HepG2 (cell line): ENCODE measurements at regions not wholly inside any gene's neighbourhood (a gene's known extent, or its start where the extent isn't known, plus 50 kb on each side); places are given as distances from the start of the nearest gene placed in this dataset.

Source experiments
- ATAC-seq: fragments of 200-7000 bp; cut with Tn5 transposase; 3 replicates; pipeline ENCODE4 v1.9.1; 2020; ENCODE audit warnings: mild to moderate bottlenecking, moderate library complexity
- BruUV-seq: library from RNA; stranded (reverse); fragments of 400-500 nt; replicated peaks from 2 replicates; lab custom pipeline; 2021; lab: Mats Ljungman, UMichigan
- CTCF ChIA-PET: fragments of 300-600 bp; formaldehyde crosslinking; extraction: SDS; loops from one replicate; lab custom pipeline; 2021; ENCODE audit warnings: low total read pairs, inconsistent platforms, low intra/inter-chr PET ratio; lab: Yijun Ruan, JAX
- POLR2A ChIA-PET: fragments of 350-600 bp; sonication (Branson Sonifier 250); formaldehyde crosslinking; loops from one replicate; lab custom pipeline; 2020; ENCODE audit warnings: antibody characterized with exemption, inconsistent platforms; lab: Yijun Ruan, JAX
- DNase-seq: peaks from one replicate; pipeline ENCODE4 v3.0.0-alpha.2; 2015; ENCODE audit warnings: low spot score
- FAIRE-seq: peaks from 3 replicates; lab custom pipeline; 2011; peaks lifted over from hg19 to GRCh38; lab: Jason Lieb, UNC
- H2AFZ ChIP-seq: one replicate; pipeline ENCODE4 v1.6.1; 2011; ENCODE audit warnings: low read length, inconsistent platforms
- H3K27ac ChIP-seq: fragments of 300-600 bp; 3 replicates; pipeline ENCODE4 v1.8.0; 2011; ENCODE audit warnings: mixed run types, mild to moderate bottlenecking, mixed read lengths, low read length, inconsistent platforms; ENCODE audit not compliant: insufficient read depth; ENCODE audit errors: extremely low read length
- H3K27me3 ChIP-seq, 2 experiments: fragments of 200-600 bp in 1 of 2; 2 replicates in 1 of 2; 3 replicates in 1 of 2; pipeline versions ENCODE4 v1.6.0 to v1.8.0; 2011; ENCODE audit warnings: low read length in 2 of 2, mild to moderate bottlenecking in 2 of 2, moderate library complexity in 2 of 2, inconsistent platforms in 1 of 2; ENCODE audit not compliant: insufficient read depth in 2 of 2, control insufficient read depth in 1 of 2
- H3K36me3 ChIP-seq, 2 experiments: fragments of 200-600 bp in 1 of 2; replicated peaks in 1 of 2; 2 replicates in 1 of 2; 3 replicates in 1 of 2; pipeline versions ENCODE4 v1.5.1 to v1.8.0; 2011; ENCODE audit warnings: low read length in 2 of 2, inconsistent platforms in 1 of 2; ENCODE audit not compliant: insufficient read depth in 2 of 2, control insufficient read depth in 1 of 2
- H3K4me1 ChIP-seq: 2 replicates; pipeline ENCODE4 v1.5.1; 2012; ENCODE audit warnings: low read length, inconsistent platforms; ENCODE audit not compliant: insufficient read depth
- H3K4me2 ChIP-seq: 2 replicates; pipeline ENCODE4 v1.6.0; 2011; ENCODE audit warnings: low read depth, low read length, inconsistent platforms
- H3K4me3 ChIP-seq, 3 experiments: fragments of 200-600 bp in 1 of 3; sonication (generic), shearing (Covaris generic) in 1 of 3; replicated peaks in 1 of 3; 2 replicates each; pipeline ENCODE4 v1.5.1; 2011 to 2016; ENCODE audit warnings: low read length in 3 of 3, inconsistent platforms in 2 of 3, low read depth in 2 of 3, mild to moderate bottlenecking in 2 of 3, control low read depth in 1 of 3, mixed read lengths in 1 of 3; ENCODE audit not compliant: insufficient read depth in 1 of 3
- H3K79me2 ChIP-seq: one replicate; pipeline ENCODE4 v1.6.1; 2011; ENCODE audit warnings: low read length, inconsistent platforms; ENCODE audit not compliant: insufficient read depth
- H3K9ac ChIP-seq: 2 replicates; pipeline ENCODE4 v1.6.0; 2011; ENCODE audit warnings: mild to moderate bottlenecking, low read depth, low read length, inconsistent platforms; ENCODE audit not compliant: insufficient read depth
- H3K9me3 ChIP-seq: 2 replicates; pipeline ENCODE4 v1.5.1; 2012; ENCODE audit warnings: mild to moderate bottlenecking, low read length
- H4K20me1 ChIP-seq: 2 replicates; pipeline ENCODE4 v1.6.0; 2011; ENCODE audit warnings: inconsistent platforms, mild to moderate bottlenecking, low read length, moderate library complexity; ENCODE audit not compliant: insufficient read depth
- FOXA3 ChIP-seq: IDR thresholded peaks from 2 replicates; pipeline ENCODE4 v1.6.1; 2016; ENCODE audit warnings: missing genetic modification reagents, missing compliant biosample characterization
- RFX3 ChIP-seq: IDR thresholded peaks from 2 replicates; pipeline ENCODE4 v1.6.1; 2016; ENCODE audit warnings: missing biosample characterization, missing genetic modification reagents
- SYNCRIP ChIP-seq: fragments of 200-400 bp; formaldehyde crosslinking; IDR thresholded peaks from 2 replicates; pipeline ENCODE4 v1.6.1; 2018; ENCODE audit warnings: mild to moderate bottlenecking, low read depth, low read length; ENCODE audit not compliant: insufficient read depth
- TOPORS ChIP-seq: sonication (generic); formaldehyde crosslinking; IDR thresholded peaks from 2 replicates; pipeline ENCODE4 v1.8.0; 2023; ENCODE audit warnings: mild to moderate bottlenecking, missing genetic modification reagents
- ZBTB7B ChIP-seq: sonication (generic); formaldehyde crosslinking; IDR thresholded peaks from 2 replicates; pipeline ENCODE4 v1.4.0; 2020; ENCODE audit warnings: missing genetic modification reagents
- ZFP82 ChIP-seq: sonication (generic); formaldehyde crosslinking; IDR thresholded peaks from 2 replicates; pipeline ENCODE4 v1.5.1; 2020; ENCODE audit warnings: mild to moderate bottlenecking, missing genetic modification reagents, borderline replicate concordance
- ZNF724P ChIP-seq: sonication (generic); formaldehyde crosslinking; IDR thresholded peaks from 2 replicates; pipeline ENCODE4 v1.8.0; 2022; ENCODE audit warnings: missing genetic modification reagents, borderline replicate concordance
- ZSCAN12 ChIP-seq: sonication (generic); formaldehyde crosslinking; IDR thresholded peaks from 2 replicates; pipeline ENCODE4 v1.9.0; 2021; ENCODE audit warnings: mild to moderate bottlenecking, missing genetic modification reagents
- WGBS: methylation state at CpG from one replicate; pipeline ENCODE4 v1.1.6; 2017; ENCODE audit warnings: low lambda C conversion rate; 5-methylcytosine and 5-hydroxymethylcytosine counted together
- in situ Hi-C: cut with HindIII; loops from 2 replicates; pipeline ENCODE4 v1.10.0; 2017; ENCODE audit warnings: low pct_unique_long_range_greater_than_20kb; ENCODE audit not compliant: extremely low pct_ligation_motif_present
- intact Hi-C: fragments of 100-400 bp; cut with micrococcal nuclease; formaldehyde crosslinking; loops from one replicate; pipeline ENCODE4 v1.10.0; 2022; ENCODE audit not compliant: unreplicated experiment
- TF ChIP-seq, protein P1 (sequence below): sonication (generic); formaldehyde crosslinking; IDR thresholded peaks from 2 replicates; pipeline ENCODE4 v1.5.1; 2020; ENCODE audit warnings: mild to moderate bottlenecking, missing genetic modification reagents, borderline replicate concordance

DNA sequence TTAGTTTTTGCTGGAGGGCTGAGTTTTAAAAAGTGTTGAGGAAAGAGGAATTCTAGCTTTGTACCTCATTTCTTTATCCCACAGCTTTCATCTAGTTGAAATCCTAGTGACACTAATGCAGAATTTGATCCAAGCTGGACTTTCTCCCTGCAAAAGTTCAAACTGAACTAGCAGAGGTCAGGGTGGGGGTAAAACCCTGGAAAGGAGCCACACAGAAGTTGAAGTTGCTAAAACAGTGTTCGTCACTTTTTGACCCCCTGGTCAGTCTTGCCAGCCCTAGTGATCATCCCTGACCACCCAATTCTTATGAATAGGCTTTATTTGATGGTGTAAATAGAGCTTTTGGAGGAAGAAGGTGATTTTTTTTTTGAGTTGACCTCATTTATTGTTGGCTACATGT is 390.4 kb downstream of the TMEM38B start:
- POLR2A ChIA-PET, result no interaction called here
- CTCF ChIA-PET, result no interaction called here
- BruUV-seq, result no TSS peak

More for the DNA sequence above, 390.4 kb downstream of the TMEM38B start:
- H3K4me3 ChIP-seq, result no peak overlapping the region
- H3K36me3 ChIP-seq, result no peaks in the 10 kb centered on the region
- in situ Hi-C loops, result no loop called here
- no peaks in the 10 kb centered on the region for H3K27me3 ChIP-seq
- no peak for DNase-seq
- no peak overlapping the region for H2AFZ ChIP-seq
- intact Hi-C loops, result no loop called here
- TF ChIP-seq ZBTB7B (CRISPR knock-in tag) (no peak), ZSCAN12 (CRISPR knock-in tag) (no peak), SYNCRIP (no peak), TOPORS (CRISPR knock-in tag) (no peak), ZNF724P (CRISPR knock-in tag) (no peak), ZFP82 (CRISPR knock-in tag) (no peak), FOXA3 (CRISPR knock-in tag) (no peak), RFX3 (CRISPR knock-in tag) (no peak)
- TF ChIP-seq, protein P1, sequence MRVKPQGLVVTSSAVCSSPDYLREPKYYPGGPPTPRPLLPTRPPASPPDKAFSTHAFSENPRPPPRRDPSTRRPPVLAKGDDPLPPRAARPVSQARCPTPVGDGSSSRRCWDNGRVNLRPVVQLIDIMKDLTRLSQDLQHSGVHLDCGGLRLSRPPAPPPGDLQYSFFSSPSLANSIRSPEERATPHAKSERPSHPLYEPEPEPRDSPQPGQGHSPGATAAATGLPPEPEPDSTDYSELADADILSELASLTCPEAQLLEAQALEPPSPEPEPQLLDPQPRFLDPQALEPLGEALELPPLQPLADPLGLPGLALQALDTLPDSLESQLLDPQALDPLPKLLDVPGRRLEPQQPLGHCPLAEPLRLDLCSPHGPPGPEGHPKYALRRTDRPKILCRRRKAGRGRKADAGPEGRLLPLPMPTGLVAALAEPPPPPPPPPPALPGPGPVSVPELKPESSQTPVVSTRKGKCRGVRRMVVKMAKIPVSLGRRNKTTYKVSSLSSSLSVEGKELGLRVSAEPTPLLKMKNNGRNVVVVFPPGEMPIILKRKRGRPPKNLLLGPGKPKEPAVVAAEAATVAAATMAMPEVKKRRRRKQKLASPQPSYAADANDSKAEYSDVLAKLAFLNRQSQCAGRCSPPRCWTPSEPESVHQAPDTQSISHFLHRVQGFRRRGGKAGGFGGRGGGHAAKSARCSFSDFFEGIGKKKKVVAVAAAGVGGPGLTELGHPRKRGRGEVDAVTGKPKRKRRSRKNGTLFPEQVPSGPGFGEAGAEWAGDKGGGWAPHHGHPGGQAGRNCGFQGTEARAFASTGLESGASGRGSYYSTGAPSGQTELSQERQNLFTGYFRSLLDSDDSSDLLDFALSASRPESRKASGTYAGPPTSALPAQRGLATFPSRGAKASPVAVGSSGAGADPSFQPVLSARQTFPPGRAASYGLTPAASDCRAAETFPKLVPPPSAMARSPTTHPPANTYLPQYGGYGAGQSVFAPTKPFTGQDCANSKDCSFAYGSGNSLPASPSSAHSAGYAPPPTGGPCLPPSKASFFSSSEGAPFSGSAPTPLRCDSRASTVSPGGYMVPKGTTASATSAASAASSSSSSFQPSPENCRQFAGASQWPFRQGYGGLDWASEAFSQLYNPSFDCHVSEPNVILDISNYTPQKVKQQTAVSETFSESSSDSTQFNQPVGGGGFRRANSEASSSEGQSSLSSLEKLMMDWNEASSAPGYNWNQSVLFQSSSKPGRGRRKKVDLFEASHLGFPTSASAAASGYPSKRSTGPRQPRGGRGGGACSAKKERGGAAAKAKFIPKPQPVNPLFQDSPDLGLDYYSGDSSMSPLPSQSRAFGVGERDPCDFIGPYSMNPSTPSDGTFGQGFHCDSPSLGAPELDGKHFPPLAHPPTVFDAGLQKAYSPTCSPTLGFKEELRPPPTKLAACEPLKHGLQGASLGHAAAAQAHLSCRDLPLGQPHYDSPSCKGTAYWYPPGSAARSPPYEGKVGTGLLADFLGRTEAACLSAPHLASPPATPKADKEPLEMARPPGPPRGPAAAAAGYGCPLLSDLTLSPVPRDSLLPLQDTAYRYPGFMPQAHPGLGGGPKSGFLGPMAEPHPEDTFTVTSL (CRISPR knock-in tag), result no peak
- TF ChIP-seq, all 625 proteins: peak for 0
- Histone ChIP-seq H3K4me2 (no peak overlapping the region), H3K79me2 (no peaks in the 10 kb centered on the region), H4K20me1 (no peaks in the 10 kb centered on the region), H3K4me1 (no peaks in the 10 kb centered on the region), H3K27ac (no peak overlapping the region), H3K9me3 (no peaks in the 10 kb centered on the region), H3K9ac (no peak overlapping the region)
- ATAC-seq (no peak), FAIRE-seq (no peak)
- WGBS, result 8% methylated on average over 1 of the region's 1 CpG
